ENCODE measurements at regions not wholly inside any gene's neighbourhood (a gene's known extent, or its start where the extent isn't known, plus 50 kb on each side); places are given as distances from the start of the nearest gene placed in this dataset.

DNA sequence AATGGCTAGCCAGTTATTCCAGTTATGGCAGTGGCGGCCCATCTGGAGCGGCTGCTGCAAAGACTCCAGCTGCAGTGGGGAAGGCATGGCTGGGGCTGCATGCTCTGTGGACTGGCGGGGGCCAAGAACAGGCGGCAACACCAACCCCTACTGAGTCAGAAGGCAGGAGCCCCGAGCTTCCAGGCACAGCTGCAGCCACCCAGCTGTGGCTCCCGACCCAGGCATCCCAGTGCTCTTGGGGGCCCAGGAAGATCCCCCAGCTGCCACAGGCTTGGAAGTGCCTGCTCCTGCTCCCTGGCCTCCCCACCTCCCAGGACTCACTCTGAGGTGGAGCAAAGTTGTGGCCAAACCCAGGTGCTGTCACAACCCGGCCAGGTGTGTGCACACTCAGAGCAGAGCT lies 317.0 kb upstream of the RRP15 start:
- H3K36me3 ChIP-seq (ENCODE audit: control insufficient read depth, insufficient read depth, low read length), result no peaks in the 10 kb centered on the region
- H3K27ac ChIP-seq (ENCODE audit: extremely low read depth, low read depth, low read length), result no peak overlapping the region
- no peaks in the 10 kb centered on the region for H3K4me1 ChIP-seq (replicated peaks in 1 of 2; ENCODE audit: control insufficient read depth in 2 of 2, insufficient read depth in 2 of 2, low read length in 2 of 2)
- no peak overlapping the region for H3K4me2 ChIP-seq (ENCODE audit: insufficient read depth, low read length)
- intact Hi-C loops (cut with micrococcal nuclease) (no loop called here), in situ Hi-C loops (cut with MboI) (no loop called here)
- H3K79me2 ChIP-seq (ENCODE audit: control insufficient read depth, insufficient read depth, low read length), result no peaks in the 10 kb centered on the region
- no peak overlapping the region for H3K9ac ChIP-seq (ENCODE audit: insufficient read depth in 1 of 2, low read depth in 2 of 2, low read length in 2 of 2)
- ChIA-PET POLR2A (no interaction called here), CTCF (ENCODE audit: low intra/inter-chr PET ratio) (no interaction called here)
- no peaks in the 10 kb centered on the region for H3K27me3 ChIP-seq (ENCODE audit: control insufficient read depth in 2 of 2, insufficient read depth in 2 of 2, low read length in 2 of 2)
- WGBS (ENCODE audit: insufficient coverage, low coverage, missing lambda C conversion rate), result 0% methylated on average over 7 of the region's 7 CpGs
- FAIRE-seq (no peak), ATAC-seq (no peak), DNase-seq (ENCODE audit: extremely low read depth in 1 of 4, low spot score in 3 of 4) (no peak)
- H3K4me3 ChIP-seq, result no peak overlapping the region
- H2AFZ ChIP-seq (ENCODE audit: low read depth, low read length), result no peak overlapping the region
- TF ChIP-seq HMGXB4 (CRISPR knock-in tag; IDR thresholded peaks at IDR 0.05) (no peak), GABPB1 (CRISPR knock-in tag; IDR thresholded peaks at IDR 0.05) (no peak), ZNF239 (CRISPR knock-in tag; IDR thresholded peaks at IDR 0.05) (no peak), ZBTB34 (CRISPR knock-in tag; IDR thresholded peaks at IDR 0.05) (no peak), NFIC (IDR thresholded peaks at IDR 0.05) (no peak), ILF3 (IDR thresholded peaks at IDR 0.05; ENCODE audit: borderline replicate concordance) (no peak), EP300 (IDR thresholded peaks at IDR 0.05; ENCODE audit: low read length) (no peak)
- TF ChIP-seq, protein P1, sequence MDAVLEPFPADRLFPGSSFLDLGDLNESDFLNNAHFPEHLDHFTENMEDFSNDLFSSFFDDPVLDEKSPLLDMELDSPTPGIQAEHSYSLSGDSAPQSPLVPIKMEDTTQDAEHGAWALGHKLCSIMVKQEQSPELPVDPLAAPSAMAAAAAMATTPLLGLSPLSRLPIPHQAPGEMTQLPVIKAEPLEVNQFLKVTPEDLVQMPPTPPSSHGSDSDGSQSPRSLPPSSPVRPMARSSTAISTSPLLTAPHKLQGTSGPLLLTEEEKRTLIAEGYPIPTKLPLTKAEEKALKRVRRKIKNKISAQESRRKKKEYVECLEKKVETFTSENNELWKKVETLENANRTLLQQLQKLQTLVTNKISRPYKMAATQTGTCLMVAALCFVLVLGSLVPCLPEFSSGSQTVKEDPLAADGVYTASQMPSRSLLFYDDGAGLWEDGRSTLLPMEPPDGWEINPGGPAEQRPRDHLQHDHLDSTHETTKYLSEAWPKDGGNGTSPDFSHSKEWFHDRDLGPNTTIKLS (IDR thresholded peaks at IDR 0.05; ENCODE audit: borderline replicate concordance, low read depth), result no peak
- BruUV-seq (replicated peaks), result no TSS peak
- H3K9me1 ChIP-seq (ENCODE audit: control insufficient read depth, insufficient read depth, low read length), result no peaks in the 10 kb centered on the region
- no peaks in the 10 kb centered on the region for H4K20me1 ChIP-seq (replicated peaks; ENCODE audit: control insufficient read depth, insufficient read depth, low read length)
- H3K9me3 ChIP-seq (replicated peaks; ENCODE audit: control insufficient read depth, insufficient read depth, low read depth, low read length), result no peaks in the 10 kb centered on the region; the same call in 1 of the 2 replicates

Data from K562 (cell line).